Progenitor cell of endocrine pancreas (in vitro differentiated cells): ENCODE measurements at regions not wholly inside any gene's neighbourhood (a gene's known extent, or its start where the extent isn't known, plus 50 kb on each side); places are given as distances from the start of the nearest gene placed in this dataset.

Experiments
- DNase-seq: peaks from one replicate; pipeline ENCODE4 v3.0.0; 2021; ENCODE audit warnings: low spot score; ENCODE audit not compliant: unreplicated experiment
- H3K27ac Mint-ChIP-seq: 2 replicates; pipeline ENCODE4 v1.8.0; 2021; ENCODE audit warnings: mild to moderate bottlenecking, moderate library complexity, mixed read lengths
- H3K27me3 Mint-ChIP-seq: 2 replicates; pipeline ENCODE4 v1.8.0; 2021; ENCODE audit warnings: mixed read lengths
- H3K36me3 Mint-ChIP-seq: 2 replicates; pipeline ENCODE4 v1.8.0; 2022; ENCODE audit warnings: mixed read lengths; ENCODE audit not compliant: insufficient read depth
- H3K4me1 Mint-ChIP-seq: 2 replicates; pipeline ENCODE4 v1.8.0; 2021; ENCODE audit warnings: low read depth, mixed read lengths
- H3K4me3 Mint-ChIP-seq: 2 replicates; pipeline ENCODE4 v1.8.0; 2021; ENCODE audit warnings: low read depth, mild to moderate bottlenecking, moderate library complexity, mixed read lengths
- H3K9me3 Mint-ChIP-seq: 2 replicates; pipeline ENCODE4 v1.8.0; 2021; ENCODE audit warnings: low read depth, mixed read lengths
- CTCF ChIP-seq: fragments of 200-600 bp; sonication (generic); IDR thresholded peaks from one replicate; pipeline ENCODE4 v1.5.0; 2021; ENCODE audit warnings: antibody characterized with exemption, mild to moderate bottlenecking; ENCODE audit not compliant: unreplicated experiment

- Mint-ChIP-seq H3K9me3 (no peaks in the 10 kb centered on the region), H3K4me1 (no peaks in the 10 kb centered on the region), H3K36me3 (no peaks in the 10 kb centered on the region), H3K27ac (no peak overlapping the region), H3K27me3 (no peaks in the 10 kb centered on the region), H3K4me3 (no peak overlapping the region)
- TF ChIP-seq CTCF, result no peak
- DNase-seq, result no peak
Measured at GRCh38 chr3:36164400-36164799, 215.9 kb upstream of the STAC start.

DNA sequence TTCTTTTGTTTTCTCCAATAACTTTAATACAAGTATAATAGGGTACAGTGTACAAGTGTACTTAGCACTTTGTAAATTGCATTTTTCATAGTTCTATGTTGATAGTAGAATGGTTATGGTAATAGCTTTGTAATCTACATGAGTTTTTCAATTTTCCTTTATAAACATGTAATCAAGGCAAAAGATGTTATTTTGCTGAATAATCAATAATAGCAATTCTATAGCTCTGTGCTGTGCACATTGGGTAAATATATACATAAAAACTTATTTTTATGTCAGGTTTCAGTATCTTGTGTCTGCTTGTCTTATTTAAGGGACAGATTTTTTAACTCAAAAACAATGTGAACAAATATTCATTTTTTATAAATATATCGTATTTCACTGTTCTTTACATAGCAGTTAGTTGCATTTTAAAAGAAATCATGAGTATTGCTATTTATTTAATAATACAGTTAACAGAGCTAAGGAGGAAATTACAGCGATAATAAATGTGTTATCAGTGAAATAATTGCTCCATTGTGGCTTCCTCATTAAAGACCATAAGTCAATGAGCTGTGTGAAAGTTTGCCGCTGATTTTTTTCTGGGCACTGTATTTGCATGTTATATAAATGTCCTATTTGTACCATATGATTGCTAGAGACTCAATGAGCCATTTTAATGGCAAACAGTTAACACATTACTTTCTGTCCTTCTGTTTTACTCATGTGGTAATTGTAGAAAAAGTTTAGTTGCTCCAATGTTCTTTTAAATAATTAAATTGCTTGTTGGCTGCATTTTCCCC is 214.6 kb upstream of the STAC start:
- DNase-seq, result no peak
- no peak overlapping the region for H3K4me3 Mint-ChIP-seq
- H3K9me3 Mint-ChIP-seq, result no peaks in the 10 kb centered on the region
- no peak for TF ChIP-seq CTCF
- no peaks in the 10 kb centered on the region for H3K4me1 Mint-ChIP-seq
- no peaks in the 10 kb centered on the region for H3K27me3 Mint-ChIP-seq
- no peaks in the 10 kb centered on the region for H3K36me3 Mint-ChIP-seq
- no peak overlapping the region for H3K27ac Mint-ChIP-seq

GRCh38 chr3:36166477-36166876 is 213.8 kb upstream of the STAC start:
- no peaks in the 10 kb centered on the region for H3K9me3 Mint-ChIP-seq
- no peaks in the 10 kb centered on the region for H3K36me3 Mint-ChIP-seq
- TF ChIP-seq CTCF, result no peak
- no peak for DNase-seq
- no peaks in the 10 kb centered on the region for H3K4me1 Mint-ChIP-seq
- H3K4me3 Mint-ChIP-seq, result no peak overlapping the region
- H3K27me3 Mint-ChIP-seq, result no peaks in the 10 kb centered on the region
- no peak overlapping the region for H3K27ac Mint-ChIP-seq

DNA sequence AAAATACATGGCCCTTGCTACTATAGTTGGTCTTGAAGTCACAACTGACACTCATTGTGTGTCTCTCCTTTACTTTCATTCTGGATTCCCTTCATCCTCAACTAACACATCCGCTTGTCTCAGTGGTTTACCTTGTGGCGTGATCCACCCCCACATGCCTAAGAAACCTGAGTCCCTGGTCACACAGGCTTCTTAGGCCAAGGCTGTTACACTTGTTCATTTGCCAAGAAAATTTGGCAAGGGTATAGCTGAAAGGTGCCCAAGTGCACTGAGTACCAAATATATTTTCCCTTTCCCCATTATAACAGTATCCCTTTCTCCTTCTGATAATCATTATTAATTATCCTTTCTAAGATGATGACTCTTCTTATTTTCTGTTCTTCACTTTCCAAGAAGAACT is 207.6 kb upstream of the STAC start:
- no peak overlapping the region for H3K27ac Mint-ChIP-seq
- no peaks in the 10 kb centered on the region for H3K36me3 Mint-ChIP-seq
- H3K9me3 Mint-ChIP-seq, result no peaks in the 10 kb centered on the region
- no peak overlapping the region for H3K4me3 Mint-ChIP-seq
- no peak for TF ChIP-seq CTCF
- DNase-seq, result no peak
- peaks cover 2% of the 10 kb centered on the region for H3K27me3 Mint-ChIP-seq
- H3K4me1 Mint-ChIP-seq, result peaks cover 2% of the 10 kb centered on the region

GRCh38 chr3:36175113-36175812 is 205.0 kb upstream of the STAC start:
- TF ChIP-seq CTCF, result no peak
- no peaks in the 10 kb centered on the region for H3K9me3 Mint-ChIP-seq
- no peak overlapping the region for H3K27ac Mint-ChIP-seq
- DNase-seq, result no peak
- H3K4me3 Mint-ChIP-seq, result no peak overlapping the region
- H3K4me1 Mint-ChIP-seq, result peaks cover 5% of the 10 kb centered on the region
- H3K36me3 Mint-ChIP-seq, result no peaks in the 10 kb centered on the region
- peaks cover 2% of the 10 kb centered on the region for H3K27me3 Mint-ChIP-seq
